ENCODE measurements at regions not wholly inside any gene's neighbourhood (a gene's known extent, or its start where the extent isn't known, plus 50 kb on each side); places are given as distances from the start of the nearest gene placed in this dataset.
A peak's percentile ranks its signal among the peaks of the same experiment; 100 is the strongest.

DNA sequence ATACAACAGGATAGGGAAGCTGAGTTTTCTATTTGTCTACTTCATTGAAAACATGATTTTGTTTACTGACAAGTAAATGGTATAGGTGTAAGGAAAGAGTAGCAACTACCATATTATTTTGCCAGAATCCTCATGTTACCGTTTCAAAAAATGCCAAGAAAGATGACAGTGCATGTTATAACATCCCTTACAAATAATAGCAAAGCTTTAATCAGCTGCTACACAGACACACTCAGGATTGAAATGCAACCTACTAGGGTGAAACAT lies 331.5 kb downstream of the CHRM3 start:
- H3K23ac ChIP-seq (ENCODE audit: low read length): no peak overlapping the region
- no peaks in the 10 kb centered on the region for H3K79me2 ChIP-seq (ENCODE audit: control insufficient read depth, insufficient read depth, low read length, poor library complexity)
- no peak for DNase-seq
- H3K27me3 ChIP-seq (ENCODE audit: insufficient read depth, low read length): no peaks in the 10 kb centered on the region
- no peak overlapping the region for H2BK12ac ChIP-seq (ENCODE audit: low read length)
- H3K27ac ChIP-seq (ENCODE audit: low read depth, low read length): no peak overlapping the region
- H4K8ac ChIP-seq (ENCODE audit: low read depth, low read length): no peak overlapping the region
- H2AFZ ChIP-seq (ENCODE audit: insufficient read depth, low read length, poor library complexity): no peak overlapping the region
- H3K4ac ChIP-seq (ENCODE audit: low read depth, low read length): no peak overlapping the region
- no peak overlapping the region for H4K12ac ChIP-seq (ENCODE audit: low read depth, low read length)
- no peak overlapping the region for H3K9ac ChIP-seq (ENCODE audit: low read length)
- no peak overlapping the region for H4K91ac ChIP-seq (ENCODE audit: low read depth, low read length)
- H2BK5ac ChIP-seq (ENCODE audit: low read depth, low read length, poor library complexity): no peak overlapping the region
- no peaks in the 10 kb centered on the region for H3K4me1 ChIP-seq (ENCODE audit: control insufficient read depth in 1 of 2, insufficient read depth in 2 of 2, low read length in 2 of 2)
- H2AK5ac ChIP-seq (ENCODE audit: low read length): no peak overlapping the region
- H3K79me1 ChIP-seq (ENCODE audit: low read length): no peaks in the 10 kb centered on the region
- H2BK120ac ChIP-seq (ENCODE audit: insufficient read depth, low read length, poor library complexity): no peak overlapping the region
- H3K9me3 ChIP-seq (ENCODE audit: insufficient read depth, low read depth, low read length): no peaks in the 10 kb centered on the region
- no CpG with 5 or more reads among the region's 1 CpG for WGBS (ENCODE audit: extremely low coverage, insufficient coverage, insufficient read length)
- no peak overlapping the region for H3K18ac ChIP-seq (ENCODE audit: low read length)
- no peak overlapping the region for H3K4me2 ChIP-seq (ENCODE audit: low read length)
- H3K36me3 ChIP-seq (ENCODE audit: control insufficient read depth in 1 of 2, insufficient read depth in 2 of 2, low read length in 2 of 2): no peaks in the 10 kb centered on the region
- H3K14ac ChIP-seq (ENCODE audit: low read length): no peak overlapping the region
- H3K4me3 ChIP-seq (ENCODE audit: low read depth, low read length): no peak overlapping the region

DNA sequence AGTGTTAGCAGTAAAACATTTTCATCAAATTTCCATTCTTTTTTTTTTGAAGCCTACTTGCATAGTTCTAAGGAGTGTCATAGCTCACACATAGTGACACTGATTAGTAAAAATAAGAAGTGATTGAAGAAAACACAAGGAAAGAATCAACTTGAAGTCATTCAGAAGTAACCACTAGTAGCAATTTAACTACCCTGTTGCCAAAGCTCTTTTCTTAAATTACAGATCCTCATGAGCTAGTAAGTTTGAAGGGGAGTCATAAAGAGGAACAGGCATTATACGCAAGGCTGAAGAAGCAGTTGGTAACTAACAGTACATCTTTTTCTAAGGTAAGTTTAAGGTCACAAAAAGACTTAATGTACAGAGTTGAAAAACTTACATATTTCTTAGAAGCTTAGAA lies 332.2 kb downstream of the CHRM3 start:
- DNase-seq: no peak
- Histone ChIP-seq H4K91ac (ENCODE audit: low read depth, low read length) (no peak overlapping the region), H2BK5ac (ENCODE audit: low read depth, low read length, poor library complexity) (no peak overlapping the region), H3K27ac (ENCODE audit: low read depth, low read length) (no peak overlapping the region), H2AFZ (ENCODE audit: insufficient read depth, low read length, poor library complexity) (no peak overlapping the region), H2BK120ac (ENCODE audit: insufficient read depth, low read length, poor library complexity) (no peak overlapping the region), H2AK5ac (ENCODE audit: low read length) (no peak overlapping the region), H3K4me2 (ENCODE audit: low read length) (no peak overlapping the region), H4K8ac (ENCODE audit: low read depth, low read length) (no peak overlapping the region), H3K14ac (ENCODE audit: low read length) (no peak overlapping the region), H3K9me3 (ENCODE audit: insufficient read depth, low read depth, low read length) (no peaks in the 10 kb centered on the region), H3K79me1 (ENCODE audit: low read length) (no peaks in the 10 kb centered on the region), H3K79me2 (ENCODE audit: control insufficient read depth, insufficient read depth, low read length, poor library complexity) (no peaks in the 10 kb centered on the region), H3K27me3 (ENCODE audit: insufficient read depth, low read length) (no peaks in the 10 kb centered on the region), H3K23ac (ENCODE audit: low read length) (no peak overlapping the region), H3K4ac (ENCODE audit: low read depth, low read length) (no peak overlapping the region), H3K9ac (ENCODE audit: low read length) (no peak overlapping the region), H3K18ac (ENCODE audit: low read length) (no peak overlapping the region), H3K36me3 (ENCODE audit: control insufficient read depth in 1 of 2, insufficient read depth in 2 of 2, low read length in 2 of 2) (no peaks in the 10 kb centered on the region), H4K12ac (ENCODE audit: low read depth, low read length) (no peak overlapping the region), H3K4me1 (ENCODE audit: control insufficient read depth in 1 of 2, insufficient read depth in 2 of 2, low read length in 2 of 2) (no peaks in the 10 kb centered on the region), H2BK12ac (ENCODE audit: low read length) (no peak overlapping the region), H3K4me3 (ENCODE audit: low read depth, low read length) (no peak overlapping the region)
- WGBS (ENCODE audit: extremely low coverage, insufficient coverage, insufficient read length): no CpG with 5 or more reads among the region's 1 CpG

DNA sequence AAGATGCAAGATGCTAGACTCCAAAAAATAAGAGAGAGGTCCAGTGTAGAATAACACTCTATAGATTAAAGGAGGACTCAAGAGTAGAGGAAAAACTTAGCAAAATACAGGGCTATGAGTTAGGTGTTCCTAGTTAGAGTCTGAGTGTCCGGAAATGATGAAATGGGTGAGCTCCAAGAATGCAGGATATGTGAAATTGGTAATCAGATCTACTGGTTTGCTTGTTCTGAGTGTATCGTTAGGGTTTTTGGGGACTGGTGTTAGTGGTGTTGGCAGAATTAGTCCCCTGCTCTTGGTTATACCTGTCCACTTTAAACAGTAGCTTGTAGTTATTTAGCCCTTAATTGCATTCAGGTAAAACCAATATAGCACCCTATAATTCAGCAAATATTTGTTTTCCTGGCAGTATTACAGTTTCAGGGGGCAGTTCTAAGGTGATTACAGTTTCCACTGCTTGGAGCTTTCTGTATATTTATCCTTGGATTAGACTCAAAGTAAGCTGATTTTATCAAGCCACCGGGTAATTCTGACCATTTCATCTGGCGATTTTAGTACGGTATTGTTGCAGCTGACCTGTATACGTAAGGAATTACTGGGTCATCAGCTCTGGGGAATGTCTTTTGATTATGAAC lies 332.7 kb downstream of the CHRM3 start:
- Histone ChIP-seq H3K79me2 (ENCODE audit: control insufficient read depth, insufficient read depth, low read length, poor library complexity) (no peaks in the 10 kb centered on the region), H4K91ac (ENCODE audit: low read depth, low read length) (no peak overlapping the region), H3K9ac (ENCODE audit: low read length) (no peak overlapping the region), H3K4me1 (ENCODE audit: control insufficient read depth in 1 of 2, insufficient read depth in 2 of 2, low read length in 2 of 2) (no peaks in the 10 kb centered on the region), H2BK12ac (ENCODE audit: low read length) (no peak overlapping the region), H3K9me3 (ENCODE audit: insufficient read depth, low read depth, low read length) (no peaks in the 10 kb centered on the region), H3K36me3 (ENCODE audit: control insufficient read depth in 1 of 2, insufficient read depth in 2 of 2, low read length in 2 of 2) (no peaks in the 10 kb centered on the region), H2BK120ac (ENCODE audit: insufficient read depth, low read length, poor library complexity) (no peak overlapping the region), H2AFZ (ENCODE audit: insufficient read depth, low read length, poor library complexity) (no peak overlapping the region), H3K27me3 (ENCODE audit: insufficient read depth, low read length) (no peaks in the 10 kb centered on the region), H3K79me1 (ENCODE audit: low read length) (no peaks in the 10 kb centered on the region), H3K14ac (ENCODE audit: low read length) (no peak overlapping the region), H3K4me2 (ENCODE audit: low read length) (no peak overlapping the region), H2AK5ac (ENCODE audit: low read length) (no peak overlapping the region), H4K12ac (ENCODE audit: low read depth, low read length) (no peak overlapping the region), H2BK5ac (ENCODE audit: low read depth, low read length, poor library complexity) (no peak overlapping the region), H3K23ac (ENCODE audit: low read length) (no peak overlapping the region), H4K8ac (ENCODE audit: low read depth, low read length) (no peak overlapping the region), H3K4ac (ENCODE audit: low read depth, low read length) (no peak overlapping the region), H3K18ac (ENCODE audit: low read length) (no peak overlapping the region), H3K27ac (ENCODE audit: low read depth, low read length) (no peak overlapping the region), H3K4me3 (ENCODE audit: low read depth, low read length) (no peak overlapping the region)
- no CpG with 5 or more reads among the region's 6 CpGs for WGBS (ENCODE audit: extremely low coverage, insufficient coverage, insufficient read length)
- DNase-seq: no peak

DNA sequence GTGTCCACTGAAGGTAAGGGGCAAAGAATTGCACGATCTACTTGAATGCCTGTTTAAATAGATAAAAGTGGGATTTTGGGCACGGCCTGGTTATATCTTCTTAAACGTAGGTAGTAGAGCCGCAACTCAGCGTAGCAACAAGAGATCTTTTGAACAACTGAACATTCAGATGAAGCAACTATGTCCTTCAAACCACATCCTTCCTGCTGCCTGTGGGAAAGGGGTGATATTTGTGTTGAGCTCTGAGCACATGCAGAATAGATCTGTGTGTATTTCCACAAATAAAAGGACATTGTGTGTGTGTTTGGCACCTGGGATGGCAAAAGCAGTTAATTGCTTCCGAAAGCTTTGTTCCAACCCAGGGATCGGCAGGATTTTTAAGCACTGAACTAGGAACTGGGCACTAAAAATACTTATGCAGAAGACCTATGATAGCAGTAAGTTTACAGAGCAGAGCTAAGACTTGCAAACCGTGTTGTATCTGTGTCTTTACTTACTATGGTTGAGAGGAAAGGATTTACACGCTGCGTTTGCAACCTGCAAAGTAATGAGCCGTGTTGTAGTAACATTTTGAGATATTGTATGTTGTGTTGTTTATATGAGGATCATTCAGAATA lies 333.4 kb downstream of the CHRM3 start:
- Histone ChIP-seq H3K4me3 (ENCODE audit: low read depth, low read length) (no peak overlapping the region), H2AK5ac (ENCODE audit: low read length) (no peak overlapping the region)

More for the DNA sequence above, 333.4 kb downstream of the CHRM3 start:
- no peaks in the 10 kb centered on the region for H3K36me3 ChIP-seq (ENCODE audit: control insufficient read depth in 1 of 2, insufficient read depth in 2 of 2, low read length in 2 of 2)
- no peaks in the 10 kb centered on the region for H3K27me3 ChIP-seq (ENCODE audit: insufficient read depth, low read length)
- no peak overlapping the region for H4K8ac ChIP-seq (ENCODE audit: low read depth, low read length)
- no peak for DNase-seq
- H3K4me2 ChIP-seq (ENCODE audit: low read length): peak overlapping the region; percentile 4
- H3K79me2 ChIP-seq (ENCODE audit: control insufficient read depth, insufficient read depth, low read length, poor library complexity): no peaks in the 10 kb centered on the region
- no peaks in the 10 kb centered on the region for H3K79me1 ChIP-seq (ENCODE audit: low read length)
- H3K18ac ChIP-seq (ENCODE audit: low read length): no peak overlapping the region
- no peak overlapping the region for H4K12ac ChIP-seq (ENCODE audit: low read depth, low read length)
- H3K4me1 ChIP-seq (ENCODE audit: control insufficient read depth in 1 of 2, insufficient read depth in 2 of 2, low read length in 2 of 2): no peaks in the 10 kb centered on the region
- WGBS (ENCODE audit: extremely low coverage, insufficient coverage, insufficient read length): no CpG with 5 or more reads among the region's 11 CpGs
- no peaks in the 10 kb centered on the region for H3K9me3 ChIP-seq (ENCODE audit: insufficient read depth, low read depth, low read length)
- no peak overlapping the region for H4K91ac ChIP-seq (ENCODE audit: low read depth, low read length)
- H3K23ac ChIP-seq (ENCODE audit: low read length): no peak overlapping the region
- H3K27ac ChIP-seq (ENCODE audit: low read depth, low read length): no peak overlapping the region
- no peak overlapping the region for H3K14ac ChIP-seq (ENCODE audit: low read length)
- H3K4ac ChIP-seq (ENCODE audit: low read depth, low read length): no peak overlapping the region
- no peak overlapping the region for H3K9ac ChIP-seq (ENCODE audit: low read length)
- no peak overlapping the region for H2BK5ac ChIP-seq (ENCODE audit: low read depth, low read length, poor library complexity)
- H2BK12ac ChIP-seq (ENCODE audit: low read length): no peak overlapping the region
- H2AFZ ChIP-seq (ENCODE audit: insufficient read depth, low read length, poor library complexity): no peak overlapping the region
- H2BK120ac ChIP-seq (ENCODE audit: insufficient read depth, low read length, poor library complexity): no peak overlapping the region

Measured in trophoblast cell (in vitro differentiated cells and primary cell).